Stimulated activated CD4-positive, alpha-beta T cell treated with anti-CD3 and anti-CD28 coated beads, Interleukin-2, amount 100 ng/mL, for 24 hours (primary cell): ENCODE measurements at regions not wholly inside any gene's neighbourhood (a gene's known extent, or its start where the extent isn't known, plus 50 kb on each side); places are given as distances from the start of the nearest gene placed in this dataset.
"Not testable (repeated sequence)": the region's sequence is repeated elsewhere in the genome, so short reads cannot be mapped to it uniquely, and the experiment has no call there.

ENCODE experiments used
- DNase-seq, 2 donors: peaks; one replicate each; pipeline ENCODE4 v3.0.0-alpha.2; 2020

DNA sequence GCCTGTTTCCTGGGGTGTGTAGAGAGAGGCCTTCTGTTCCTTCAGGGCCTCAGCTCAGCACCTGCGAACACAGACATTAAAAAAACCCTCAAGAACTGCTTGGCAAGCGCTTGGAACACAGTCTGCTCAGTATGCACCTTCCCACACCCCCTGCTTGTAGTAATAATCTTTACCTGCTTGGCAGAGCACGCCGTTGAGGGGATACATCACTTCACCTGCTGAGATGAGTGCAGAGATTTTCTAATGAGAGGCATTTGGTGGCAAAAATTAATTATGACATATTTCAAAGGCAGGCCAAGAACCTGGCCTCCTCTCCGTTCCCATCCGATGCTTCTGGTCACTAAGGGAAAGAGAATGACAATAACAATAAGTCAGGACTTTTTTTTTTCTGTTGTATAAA lies 93.4 kb upstream of the DPP6 start:
- DNase-seq, result not testable (repeated sequence)

DNA sequence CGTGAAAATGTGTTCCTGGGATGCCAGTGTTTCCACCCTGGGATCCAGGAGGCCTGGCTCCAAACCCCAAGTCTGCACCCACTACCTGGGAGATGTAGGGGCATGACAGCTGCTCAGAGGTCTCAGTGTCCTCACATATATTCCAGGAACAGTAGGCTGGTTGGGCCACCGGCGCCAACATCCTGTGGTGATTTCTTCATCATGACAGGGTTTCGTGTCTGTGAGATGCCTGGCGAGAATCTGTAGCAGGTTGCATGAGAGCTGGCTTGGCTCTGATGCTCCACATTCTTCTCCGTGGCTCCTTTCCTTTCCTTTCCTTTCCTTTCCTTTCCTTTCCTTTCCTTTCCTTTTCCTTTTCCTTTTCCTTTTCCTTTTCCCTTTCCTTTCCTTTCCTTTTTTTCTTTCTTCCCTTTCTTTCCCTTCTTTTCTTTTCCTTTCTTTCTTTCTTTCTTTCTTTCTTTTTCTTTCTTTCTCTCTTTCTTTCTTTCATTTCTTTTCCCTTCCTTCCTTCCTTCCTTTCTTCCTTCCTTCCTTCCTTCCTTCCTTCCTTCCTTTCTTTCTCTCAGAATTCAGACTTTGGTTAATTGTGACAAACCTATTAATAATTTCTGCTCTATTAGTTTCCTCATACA lies 87.6 kb upstream of the DPP6 start:
- not testable (repeated sequence) for DNase-seq

- not testable (repeated sequence) for DNase-seq
Measured at GRCh38 chr7:153969016-153969415, 83.2 kb upstream of the DPP6 start.

- DNase-seq, result not testable (repeated sequence)
Measured at GRCh38 chr7:153974603-153975002, 77.6 kb upstream of the DPP6 start.

GRCh38 chr7:153976745-153977144 lies 75.5 kb upstream of the DPP6 start:
- not testable (repeated sequence) for DNase-seq

- not testable (repeated sequence) for DNase-seq
Measured at GRCh38 chr7:153983186-153983585, 69.0 kb upstream of the DPP6 start.

GRCh38 chr7:153989066-153989627 lies 63.1 kb upstream of the DPP6 start:
- DNase-seq, result not testable (repeated sequence)

DNA sequence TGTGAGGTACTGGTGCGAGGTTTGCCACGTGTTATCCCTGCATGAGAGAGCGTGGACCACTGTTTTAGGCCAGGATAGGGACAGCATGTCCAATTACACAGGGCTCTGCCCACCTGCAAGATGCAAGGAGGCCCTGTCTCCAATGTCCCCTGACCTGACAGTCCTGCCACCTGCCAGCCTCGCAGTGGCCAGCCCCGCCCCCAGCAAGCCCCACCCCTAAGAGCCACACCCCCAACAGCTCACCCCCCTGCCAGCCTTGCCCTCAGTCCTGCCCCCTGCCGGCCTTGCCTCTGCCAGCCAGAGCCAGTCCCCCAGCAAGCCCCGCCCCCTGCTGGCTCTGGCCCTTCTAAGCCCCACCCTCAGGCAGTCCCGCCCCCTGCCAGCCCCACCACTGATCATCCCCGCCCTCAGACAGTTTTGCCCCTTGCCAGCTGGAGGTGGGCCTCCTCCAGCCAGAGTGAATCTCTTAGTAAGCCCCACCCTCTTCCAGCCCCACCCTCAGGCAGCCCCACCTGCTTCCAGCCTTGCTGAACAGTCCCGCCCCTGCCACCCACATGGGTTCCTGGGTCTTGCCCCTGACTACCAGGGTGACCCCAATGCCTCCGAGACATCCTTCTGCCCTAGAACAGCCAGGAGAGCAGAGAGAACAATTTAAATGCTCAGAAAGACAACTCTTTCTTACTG lies 62.3 kb upstream of the DPP6 start:
- DNase-seq, result not testable (repeated sequence)

DNA sequence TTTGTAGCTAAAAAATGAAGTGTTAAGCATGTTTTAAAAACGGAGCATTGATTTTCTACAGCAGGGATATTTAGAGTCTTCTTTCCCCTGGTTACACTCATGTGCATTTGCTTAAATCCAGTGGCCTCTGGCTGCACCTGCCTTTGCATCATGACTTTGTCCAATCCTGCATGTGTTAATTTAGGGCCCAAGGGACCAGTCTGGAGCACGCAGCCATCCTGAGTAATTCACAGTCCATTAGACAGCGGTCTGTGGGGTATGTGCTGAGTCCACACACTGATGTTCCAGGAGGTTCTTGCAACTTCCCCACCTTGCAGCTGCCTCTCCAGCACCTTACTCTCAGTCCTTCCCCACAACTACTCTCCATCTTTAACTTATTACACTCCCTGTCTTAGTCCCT lies 60.7 kb upstream of the DPP6 start:
- DNase-seq, result not testable (repeated sequence)

DNA sequence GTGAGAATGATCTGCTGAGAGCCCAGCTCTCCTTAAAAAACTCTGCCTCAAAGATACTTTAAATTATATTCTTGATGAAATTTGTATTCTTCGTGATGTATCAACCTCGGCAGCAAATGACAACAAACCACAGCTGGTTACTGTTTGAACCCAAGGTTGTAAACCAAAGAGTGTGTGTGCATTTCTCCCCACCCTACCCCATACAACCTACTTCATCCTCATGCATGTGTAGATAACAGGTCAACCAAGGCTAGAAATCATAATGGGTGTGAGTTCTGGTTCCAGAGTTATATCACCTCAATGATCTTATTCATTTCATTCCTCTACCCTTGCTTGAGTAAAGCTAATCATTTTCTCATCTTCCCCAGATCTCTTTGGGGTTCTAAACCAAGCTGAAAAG lies 58.8 kb upstream of the DPP6 start:
- DNase-seq, result not testable (repeated sequence)

GRCh38 chr7:153998896-153999295 lies 53.3 kb upstream of the DPP6 start:
- not testable (repeated sequence) for DNase-seq
